ENCODE measurements at regions not wholly inside any gene's neighbourhood (a gene's known extent, or its start where the extent isn't known, plus 50 kb on each side); places are given as distances from the start of the nearest gene placed in this dataset.

GRCh38 chr2:8595428-8595805 is 86.4 kb upstream of the ID2 start:
- no peak for TF ChIP-seq YY1 (IDR thresholded peaks at IDR 0.05; ENCODE audit: insufficient read depth, insufficient read length)
- TF ChIP-seq ZNF274 (IDR thresholded peaks at IDR 0.05; ENCODE audit: low read depth, low read length) = no peak

Data from NT2/D1 (cell line).